ENCODE measurements at regions not wholly inside any gene's neighbourhood (a gene's known extent, or its start where the extent isn't known, plus 50 kb on each side); places are given as distances from the start of the nearest gene placed in this dataset.

GRCh38 chr10:88213065-88213605 is 349.7 kb downstream of the PTEN start:
- TF ChIP-seq CTCF (IDR thresholded peaks at IDR 0.05): no peak
- TF ChIP-seq POLR2A (IDR thresholded peaks at IDR 0.05): no peak

Data from Peyer's patch (tissue), 4 donors.